Suprapubic skin (tissue), 4 donors: ENCODE measurements at regions not wholly inside any gene's neighbourhood (a gene's known extent, or its start where the extent isn't known, plus 50 kb on each side); places are given as distances from the start of the nearest gene placed in this dataset.

ENCODE experiments used
- DNase-seq, 2 donors: peaks; one replicate each; pipeline ENCODE4 v3.0.0-alpha.2; 2019; ENCODE audit warnings: low spot score in 2 of 2
- H3K27ac ChIP-seq: fragments of 200-600 bp; sonication (generic); one replicate; pipeline ENCODE4 v1.5.1; 2019
- H3K27me3 ChIP-seq: fragments of 200-600 bp; sonication (generic); one replicate; pipeline ENCODE4 v1.5.1; 2019
- H3K36me3 ChIP-seq: fragments of 200-600 bp; sonication (generic); one replicate; pipeline ENCODE4 v1.5.1; 2019
- H3K4me1 ChIP-seq: fragments of 200-600 bp; sonication (generic); one replicate; pipeline ENCODE4 v1.5.1; 2019
- H3K4me3 ChIP-seq: fragments of 200-600 bp; sonication (generic); one replicate; pipeline ENCODE4 v1.5.1; 2019; ENCODE audit warnings: mild to moderate bottlenecking
- H3K9me3 ChIP-seq: fragments of 200-600 bp; sonication (generic); one replicate; pipeline ENCODE4 v1.5.1; 2019
- CTCF ChIP-seq, 2 donors: fragments of 200-600 bp in 1 of 2; fragments of 450-650 bp in 1 of 2; sonication (generic) in 1 of 2; IDR thresholded peaks; one replicate each; pipeline ENCODE4 v1.5.1; 2016 to 2019; ENCODE audit warnings: antibody characterized with exemption in 2 of 2, mild to moderate bottlenecking in 1 of 2, moderate library complexity in 1 of 2
- EP300 ChIP-seq: sonication (generic); formaldehyde crosslinking; IDR thresholded peaks from one replicate; pipeline ENCODE4 v1.6.1; 2017; ENCODE audit warnings: antibody characterized with exemption
- POLR2A ChIP-seq, 2 donors: fragments of 450-650 bp; IDR thresholded peaks; one replicate each; pipeline ENCODE4 v1.6.1; 2017; ENCODE audit warnings: antibody characterized with exemption in 2 of 2, mild to moderate bottlenecking in 2 of 2, moderate library complexity in 2 of 2
- POLR2AphosphoS5 ChIP-seq, 3 donors: sonication (generic); formaldehyde crosslinking; IDR thresholded peaks; one replicate each; pipeline ENCODE4 v1.6.1; 2017; ENCODE audit warnings: antibody characterized with exemption in 3 of 3
- WGBS: methylation state at CpG from one replicate; pipeline ENCODE4 v1.1.5; 2018; 5-methylcytosine and 5-hydroxymethylcytosine counted together

DNA sequence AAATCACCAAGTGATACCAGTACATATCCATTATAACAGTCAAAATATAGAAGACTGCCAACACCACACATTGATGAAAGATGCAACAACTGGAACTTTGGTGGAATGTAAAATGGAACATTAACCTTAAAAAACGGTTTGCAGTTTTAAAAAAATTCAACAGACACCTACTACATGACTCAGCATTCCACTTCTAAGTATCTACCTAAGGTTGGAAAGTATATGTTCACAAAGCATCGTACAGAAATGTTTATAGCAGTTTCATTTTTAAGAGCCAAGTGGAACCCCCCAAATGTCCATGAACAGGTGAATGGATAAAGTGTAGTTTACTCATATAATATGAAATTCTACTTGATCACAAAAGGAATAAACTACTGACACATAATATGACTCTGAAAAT lies 314.7 kb upstream of the ARRDC4 start:
- H3K27ac ChIP-seq = no peak overlapping the region
- WGBS = 55% methylated on average over 2 of the region's 2 CpGs
- TF ChIP-seq EP300 (no peak), CTCF (IDR thresholded peaks at IDR 0.05) (no peak), POLR2AphosphoS5 (IDR thresholded peaks at IDR 0.05) (no peak)
- no peak for DNase-seq
- H3K36me3 ChIP-seq = no peaks in the 10 kb centered on the region
- H3K4me3 ChIP-seq = no peak overlapping the region
- H3K9me3 ChIP-seq = no peaks in the 10 kb centered on the region
- H3K4me1 ChIP-seq = no peaks in the 10 kb centered on the region
- no peaks in the 10 kb centered on the region for H3K27me3 ChIP-seq

DNA sequence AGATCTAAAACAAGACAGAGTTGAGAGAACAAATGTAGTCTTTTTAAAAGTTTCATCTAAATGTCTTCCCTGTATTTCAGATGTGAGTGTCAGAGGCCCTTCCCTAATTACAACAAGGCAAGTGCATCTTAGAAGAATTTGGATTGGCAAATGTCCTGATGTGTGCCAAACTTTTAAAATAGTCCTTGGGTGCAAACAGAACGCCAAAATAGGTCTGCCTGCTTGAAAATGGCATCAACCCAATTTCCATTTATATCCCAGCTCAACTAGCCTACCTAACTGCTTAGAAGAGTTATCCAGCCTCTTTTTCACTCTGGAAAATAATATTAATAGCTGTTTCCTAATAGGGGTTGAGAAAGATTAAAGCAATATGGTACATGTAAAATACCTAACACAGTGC lies 311.8 kb upstream of the ARRDC4 start:
- Histone ChIP-seq H3K4me1 (peaks cover 8% of the 10 kb centered on the region), H3K27me3 (peaks cover 17% of the 10 kb centered on the region), H3K27ac (no peak overlapping the region), H3K36me3 (no peaks in the 10 kb centered on the region), H3K4me3 (no peak overlapping the region), H3K9me3 (no peaks in the 10 kb centered on the region)
- no peak for DNase-seq
- WGBS = 7% methylated on average over 1 of the region's 1 CpG
- TF ChIP-seq EP300 (no peak), POLR2AphosphoS5 (IDR thresholded peaks at IDR 0.05) (no peak), CTCF (IDR thresholded peaks at IDR 0.05) (no peak), POLR2A (IDR thresholded peaks at IDR 0.05) (no peak)

DNA sequence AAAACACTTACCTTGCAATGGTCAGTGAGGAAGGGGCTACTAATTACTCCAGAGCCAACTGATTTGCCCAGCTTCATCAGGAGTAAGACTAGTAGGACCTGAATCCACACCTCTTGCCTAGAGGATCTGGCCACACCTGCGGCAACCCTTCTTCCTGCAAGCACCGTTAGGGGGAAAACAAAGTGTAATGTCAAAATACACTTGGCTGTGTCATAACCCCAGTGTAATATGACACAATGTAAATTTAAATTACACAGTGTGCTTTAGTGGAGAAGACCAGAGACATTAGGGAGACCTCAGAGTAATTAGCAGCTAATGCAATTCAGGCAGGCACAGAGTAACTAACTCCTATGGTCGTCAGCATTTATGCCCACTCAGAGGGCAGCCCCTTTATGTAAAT lies 308.5 kb upstream of the ARRDC4 start:
- Histone ChIP-seq H3K4me3 (no peak overlapping the region), H3K27ac (no peak overlapping the region), H3K4me1 (peaks cover 8% of the 10 kb centered on the region), H3K27me3 (peaks cover 20% of the 10 kb centered on the region), H3K36me3 (no peaks in the 10 kb centered on the region), H3K9me3 (no peaks in the 10 kb centered on the region)
- DNase-seq = no peak
- 35% methylated on average over 3 of the region's 3 CpGs for WGBS
- TF ChIP-seq EP300 (no peak), CTCF (IDR thresholded peaks at IDR 0.05) (no peak), POLR2A (IDR thresholded peaks at IDR 0.05) (no peak), POLR2AphosphoS5 (IDR thresholded peaks at IDR 0.05) (no peak)

GRCh38 chr15:97652700-97653167 lies 307.8 kb upstream of the ARRDC4 start:
- H3K4me1 ChIP-seq = peaks cover 8% of the 10 kb centered on the region
- H3K27me3 ChIP-seq = peaks cover 20% of the 10 kb centered on the region
- H3K36me3 ChIP-seq = no peaks in the 10 kb centered on the region
- 6% methylated on average over 16 of the region's 32 CpGs for WGBS
- DNase-seq = no peak
- no peaks in the 10 kb centered on the region for H3K9me3 ChIP-seq
- no peak overlapping the region for H3K4me3 ChIP-seq
- TF ChIP-seq CTCF (IDR thresholded peaks at IDR 0.05) (no peak), POLR2AphosphoS5 (IDR thresholded peaks at IDR 0.05) (no peak)
- no peak overlapping the region for H3K27ac ChIP-seq

DNA sequence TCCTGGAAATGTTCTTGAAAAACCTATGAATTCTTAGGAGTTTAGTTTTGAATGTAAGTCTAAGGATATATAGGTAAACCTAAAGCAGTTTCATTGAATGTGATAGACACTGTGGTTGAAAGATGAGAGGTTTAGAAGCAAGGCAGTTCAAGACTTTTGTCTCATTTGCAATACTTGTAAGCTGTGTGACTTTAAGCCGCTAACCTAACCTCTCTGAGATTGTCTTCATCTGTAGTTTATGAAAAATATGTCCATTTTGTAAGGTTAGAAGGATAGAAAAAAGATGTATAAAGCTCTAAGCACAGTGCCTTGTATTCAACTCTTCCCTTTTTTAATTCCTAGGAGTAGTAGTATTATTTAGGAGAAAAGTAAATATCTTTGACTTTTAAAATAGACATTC lies 306.6 kb upstream of the ARRDC4 start:
- no peaks in the 10 kb centered on the region for H3K9me3 ChIP-seq
- DNase-seq = no peak
- WGBS = 98% methylated on average over 1 of the region's 1 CpG

More for the DNA sequence above, 306.6 kb upstream of the ARRDC4 start:
- Histone ChIP-seq H3K4me3 (no peak overlapping the region), H3K4me1 (peaks cover 8% of the 10 kb centered on the region), H3K36me3 (no peaks in the 10 kb centered on the region), H3K27me3 (peaks cover 20% of the 10 kb centered on the region), H3K27ac (no peak overlapping the region)
- TF ChIP-seq POLR2AphosphoS5 (IDR thresholded peaks at IDR 0.05) = no peak
- TF ChIP-seq CTCF (IDR thresholded peaks at IDR 0.05) = no peak
- TF ChIP-seq POLR2A (IDR thresholded peaks at IDR 0.05) = no peak
- TF ChIP-seq EP300 = no peak
